Chondrocyte (in vitro differentiated cells): ENCODE measurements at regions not wholly inside any gene's neighbourhood (a gene's known extent, or its start where the extent isn't known, plus 50 kb on each side); places are given as distances from the start of the nearest gene placed in this dataset.
A peak's percentile ranks its signal among the peaks of the same experiment; 100 is the strongest.

Experiments
- DNase-seq: peaks from one replicate; pipeline ENCODE4 v3.0.0; 2021; ENCODE audit warnings: mixed read lengths, low spot score
- H3K27ac Mint-ChIP-seq: one replicate; pipeline ENCODE4 v1.8.0; 2021; ENCODE audit warnings: mild to moderate bottlenecking, moderate library complexity, mixed read lengths; ENCODE audit not compliant: unreplicated experiment
- H3K27me3 Mint-ChIP-seq: 2 replicates; pipeline ENCODE4 v1.8.0; 2021; ENCODE audit warnings: low read depth, mixed read lengths
- H3K36me3 Mint-ChIP-seq: 2 replicates; pipeline ENCODE4 v1.8.0; 2021; ENCODE audit warnings: low read depth, mixed read lengths
- H3K4me1 Mint-ChIP-seq: 2 replicates; pipeline ENCODE4 v1.8.0; 2021; ENCODE audit warnings: low read depth, mild to moderate bottlenecking, mixed read lengths
- H3K4me3 Mint-ChIP-seq: one replicate; pipeline ENCODE4 v1.8.0; 2021; ENCODE audit warnings: mild to moderate bottlenecking, moderate library complexity, mixed read lengths; ENCODE audit not compliant: unreplicated experiment
- H3K9me3 Mint-ChIP-seq: 2 replicates; pipeline ENCODE4 v1.8.0; 2021; ENCODE audit warnings: low read depth, mixed read lengths
- CTCF ChIP-seq: fragments of 200-600 bp; sonication (generic); IDR thresholded peaks from 2 replicates; pipeline ENCODE4 v1.5.0; 2021; ENCODE audit warnings: antibody characterized with exemption, mild to moderate bottlenecking, moderate library complexity

GRCh38 chr9:13943176-13943575 is 370.8 kb downstream of the NFIB start:
- Mint-ChIP-seq H3K4me1 (peaks cover 45% of the 10 kb centered on the region), H3K27me3 (no peaks in the 10 kb centered on the region), H3K36me3 (no peaks in the 10 kb centered on the region), H3K4me3 (no peak overlapping the region), H3K9me3 (no peaks in the 10 kb centered on the region), H3K27ac (peak overlapping the region; percentile 8)
- TF ChIP-seq CTCF = no peak
- DNase-seq = no peak

GRCh38 chr9:13942695-13943094 is 371.2 kb downstream of the NFIB start:
- Mint-ChIP-seq H3K4me3 (no peak overlapping the region), H3K27me3 (no peaks in the 10 kb centered on the region), H3K36me3 (no peaks in the 10 kb centered on the region), H3K4me1 (peaks cover 41% of the 10 kb centered on the region), H3K9me3 (no peaks in the 10 kb centered on the region), H3K27ac (peak overlapping the region; percentile 79)
- no peak for TF ChIP-seq CTCF
- no peak for DNase-seq

GRCh38 chr9:13942201-13942600 is 371.7 kb downstream of the NFIB start:
- no peak overlapping the region for H3K4me3 Mint-ChIP-seq
- H3K27ac Mint-ChIP-seq = peak overlapping the region; percentile 79
- DNase-seq = no peak
- H3K27me3 Mint-ChIP-seq = no peaks in the 10 kb centered on the region
- no peaks in the 10 kb centered on the region for H3K36me3 Mint-ChIP-seq
- H3K4me1 Mint-ChIP-seq = peaks cover 36% of the 10 kb centered on the region
- H3K9me3 Mint-ChIP-seq = no peaks in the 10 kb centered on the region
- TF ChIP-seq CTCF = no peak

- H3K27me3 Mint-ChIP-seq = no peaks in the 10 kb centered on the region
- TF ChIP-seq CTCF = no peak
- H3K27ac Mint-ChIP-seq = peak overlapping the region; percentile 79
- H3K4me1 Mint-ChIP-seq = peaks cover 32% of the 10 kb centered on the region
- H3K9me3 Mint-ChIP-seq = no peaks in the 10 kb centered on the region
- no peaks in the 10 kb centered on the region for H3K36me3 Mint-ChIP-seq
- no peak overlapping the region for H3K4me3 Mint-ChIP-seq
- DNase-seq = no peak
Observed at GRCh38 chr9:13941714-13942113, 372.2 kb downstream of the NFIB start.

- Mint-ChIP-seq H3K27ac (no peak overlapping the region), H3K4me3 (no peak overlapping the region), H3K27me3 (no peaks in the 10 kb centered on the region), H3K9me3 (no peaks in the 10 kb centered on the region), H3K36me3 (no peaks in the 10 kb centered on the region), H3K4me1 (peaks cover 32% of the 10 kb centered on the region)
- no peak for DNase-seq
- no peak for TF ChIP-seq CTCF
Observed at GRCh38 chr9:13939701-13940490, 374.0 kb downstream of the NFIB start.
